ENCODE measurements at regions not wholly inside any gene's neighbourhood (a gene's known extent, or its start where the extent isn't known, plus 50 kb on each side); places are given as distances from the start of the nearest gene placed in this dataset.

DNA sequence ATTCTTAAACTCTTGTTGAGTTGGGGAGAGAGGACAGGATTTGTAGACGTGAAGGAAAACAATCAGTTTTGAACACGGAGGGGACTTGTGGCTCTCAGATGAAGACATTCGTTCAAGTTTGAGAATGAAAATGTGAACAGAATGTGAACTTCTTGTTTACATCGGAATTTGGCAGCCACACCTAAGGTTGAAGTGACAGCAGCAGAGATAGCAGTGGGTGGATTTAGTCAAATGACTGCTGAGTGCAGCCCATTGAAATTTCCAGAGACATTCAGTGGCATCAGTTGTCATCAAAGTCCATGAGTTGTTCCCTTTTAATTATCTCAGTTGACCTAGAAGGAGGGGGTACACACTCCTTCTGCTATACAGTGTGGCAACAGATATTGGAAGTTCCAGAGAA is 280.0 kb downstream of the SEMA3D start:
- TF ChIP-seq, protein P1, sequence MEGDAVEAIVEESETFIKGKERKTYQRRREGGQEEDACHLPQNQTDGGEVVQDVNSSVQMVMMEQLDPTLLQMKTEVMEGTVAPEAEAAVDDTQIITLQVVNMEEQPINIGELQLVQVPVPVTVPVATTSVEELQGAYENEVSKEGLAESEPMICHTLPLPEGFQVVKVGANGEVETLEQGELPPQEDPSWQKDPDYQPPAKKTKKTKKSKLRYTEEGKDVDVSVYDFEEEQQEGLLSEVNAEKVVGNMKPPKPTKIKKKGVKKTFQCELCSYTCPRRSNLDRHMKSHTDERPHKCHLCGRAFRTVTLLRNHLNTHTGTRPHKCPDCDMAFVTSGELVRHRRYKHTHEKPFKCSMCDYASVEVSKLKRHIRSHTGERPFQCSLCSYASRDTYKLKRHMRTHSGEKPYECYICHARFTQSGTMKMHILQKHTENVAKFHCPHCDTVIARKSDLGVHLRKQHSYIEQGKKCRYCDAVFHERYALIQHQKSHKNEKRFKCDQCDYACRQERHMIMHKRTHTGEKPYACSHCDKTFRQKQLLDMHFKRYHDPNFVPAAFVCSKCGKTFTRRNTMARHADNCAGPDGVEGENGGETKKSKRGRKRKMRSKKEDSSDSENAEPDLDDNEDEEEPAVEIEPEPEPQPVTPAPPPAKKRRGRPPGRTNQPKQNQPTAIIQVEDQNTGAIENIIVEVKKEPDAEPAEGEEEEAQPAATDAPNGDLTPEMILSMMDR (IDR thresholded peaks at IDR 0.05) = no peak
- no peak for TF ChIP-seq POLR2A (IDR thresholded peaks at IDR 0.05)
- TF ChIP-seq POLR2AphosphoS5 (IDR thresholded peaks at IDR 0.05) = no peak
